DND-41 (cell line): ENCODE measurements at regions not wholly inside any gene's neighbourhood (a gene's known extent, or its start where the extent isn't known, plus 50 kb on each side); places are given as distances from the start of the nearest gene placed in this dataset.

Source experiments
- EZH2 ChIP-seq: IDR thresholded peaks from 3 replicates; pipeline ENCODE4 v1.6.1; 2012; ENCODE audit warnings: borderline replicate concordance, low read depth, mild to moderate bottlenecking, moderate library complexity, low read length, inconsistent platforms; ENCODE audit not compliant: severe bottlenecking
- TF ChIP-seq, protein P1 (sequence below): IDR thresholded peaks from 2 replicates; pipeline ENCODE4 v1.5.1; 2012; ENCODE audit warnings: borderline replicate concordance, low read length, moderate library complexity, mild to moderate bottlenecking; ENCODE audit not compliant: poor library complexity, severe bottlenecking; ENCODE audit errors: extremely low read depth

DNA sequence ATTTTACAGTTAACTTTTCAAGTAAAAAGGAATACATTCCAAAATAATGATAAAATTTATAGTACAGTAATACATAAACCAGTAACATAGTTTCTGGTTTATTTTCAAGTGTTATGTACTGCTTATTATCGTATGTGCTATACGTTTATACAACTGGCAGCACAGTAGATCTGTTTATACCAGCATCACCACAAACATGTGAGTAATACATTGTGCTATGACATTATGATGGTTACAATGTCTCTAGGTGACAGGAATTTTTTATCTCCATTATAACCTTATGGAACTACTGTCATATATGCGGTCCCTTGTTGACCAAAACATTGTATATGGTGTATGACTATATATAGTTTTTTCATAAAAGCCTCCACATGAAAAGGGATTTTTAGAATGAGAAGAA is 256.9 kb downstream of the ANKRD50 start:
- TF ChIP-seq, protein P1, sequence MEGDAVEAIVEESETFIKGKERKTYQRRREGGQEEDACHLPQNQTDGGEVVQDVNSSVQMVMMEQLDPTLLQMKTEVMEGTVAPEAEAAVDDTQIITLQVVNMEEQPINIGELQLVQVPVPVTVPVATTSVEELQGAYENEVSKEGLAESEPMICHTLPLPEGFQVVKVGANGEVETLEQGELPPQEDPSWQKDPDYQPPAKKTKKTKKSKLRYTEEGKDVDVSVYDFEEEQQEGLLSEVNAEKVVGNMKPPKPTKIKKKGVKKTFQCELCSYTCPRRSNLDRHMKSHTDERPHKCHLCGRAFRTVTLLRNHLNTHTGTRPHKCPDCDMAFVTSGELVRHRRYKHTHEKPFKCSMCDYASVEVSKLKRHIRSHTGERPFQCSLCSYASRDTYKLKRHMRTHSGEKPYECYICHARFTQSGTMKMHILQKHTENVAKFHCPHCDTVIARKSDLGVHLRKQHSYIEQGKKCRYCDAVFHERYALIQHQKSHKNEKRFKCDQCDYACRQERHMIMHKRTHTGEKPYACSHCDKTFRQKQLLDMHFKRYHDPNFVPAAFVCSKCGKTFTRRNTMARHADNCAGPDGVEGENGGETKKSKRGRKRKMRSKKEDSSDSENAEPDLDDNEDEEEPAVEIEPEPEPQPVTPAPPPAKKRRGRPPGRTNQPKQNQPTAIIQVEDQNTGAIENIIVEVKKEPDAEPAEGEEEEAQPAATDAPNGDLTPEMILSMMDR = no peak
- TF ChIP-seq EZH2 = no peak
